ENCODE measurements at regions not wholly inside any gene's neighbourhood (a gene's known extent, or its start where the extent isn't known, plus 50 kb on each side); places are given as distances from the start of the nearest gene placed in this dataset.
"Not testable (repeated sequence)": the region's sequence is repeated elsewhere in the genome, so short reads cannot be mapped to it uniquely, and the experiment has no call there.

- Mint-ChIP-seq H3K4me1 (no peaks in the 10 kb centered on the region), H3K4me3 (no peak overlapping the region), H3K36me3 (ENCODE audit: low read depth) (no peaks in the 10 kb centered on the region), H3K27me3 (no peaks in the 10 kb centered on the region), H3K9me3 (peaks cover 8% of the 10 kb centered on the region), H3K27ac (no peak overlapping the region)
- DNase-seq (no peak), ATAC-seq (no peak)
These were observed 798.9 kb downstream of the BRINP3 start for GRCh38 chr1:189678779-189679178.

GRCh38 chr1:189681252-189681919 is 796.3 kb downstream of the BRINP3 start:
- H3K36me3 Mint-ChIP-seq (ENCODE audit: low read depth), result no peaks in the 10 kb centered on the region
- H3K27me3 Mint-ChIP-seq, result no peaks in the 10 kb centered on the region
- ATAC-seq (no peak), DNase-seq (no peak)
- H3K4me3 Mint-ChIP-seq, result no peak overlapping the region
- H3K9me3 Mint-ChIP-seq, result peaks cover 8% of the 10 kb centered on the region
- no peak overlapping the region for H3K27ac Mint-ChIP-seq
- no peaks in the 10 kb centered on the region for H3K4me1 Mint-ChIP-seq

GRCh38 chr1:189682591-189682990 is 795.1 kb downstream of the BRINP3 start:
- Mint-ChIP-seq H3K9me3 (peaks cover 13% of the 10 kb centered on the region), H3K4me3 (no peak overlapping the region), H3K4me1 (no peaks in the 10 kb centered on the region), H3K27ac (no peak overlapping the region), H3K27me3 (no peaks in the 10 kb centered on the region), H3K36me3 (ENCODE audit: low read depth) (no peaks in the 10 kb centered on the region)
- ATAC-seq, result no peak
- no peak for DNase-seq

GRCh38 chr1:189686288-189686687 is 791.4 kb downstream of the BRINP3 start:
- Mint-ChIP-seq H3K27me3 (no peaks in the 10 kb centered on the region), H3K36me3 (ENCODE audit: low read depth) (no peaks in the 10 kb centered on the region), H3K27ac (no peak overlapping the region), H3K9me3 (peaks cover 9% of the 10 kb centered on the region), H3K4me1 (no peaks in the 10 kb centered on the region), H3K4me3 (no peak overlapping the region)
- DNase-seq (no peak), ATAC-seq (no peak)

GRCh38 chr1:189693140-189693539 is 784.5 kb downstream of the BRINP3 start:
- no peak overlapping the region for H3K4me3 Mint-ChIP-seq
- no peaks in the 10 kb centered on the region for H3K4me1 Mint-ChIP-seq
- H3K9me3 Mint-ChIP-seq, result peaks cover 12% of the 10 kb centered on the region
- ATAC-seq (no peak), DNase-seq (no peak)
- H3K36me3 Mint-ChIP-seq (ENCODE audit: low read depth), result no peaks in the 10 kb centered on the region
- no peak overlapping the region for H3K27ac Mint-ChIP-seq
- no peaks in the 10 kb centered on the region for H3K27me3 Mint-ChIP-seq

- H3K4me1 Mint-ChIP-seq, result no peaks in the 10 kb centered on the region
- DNase-seq, result no peak
- no peak for ATAC-seq
- H3K4me3 Mint-ChIP-seq, result no peak overlapping the region
- peaks cover 16% of the 10 kb centered on the region for H3K9me3 Mint-ChIP-seq
- H3K27ac Mint-ChIP-seq, result no peak overlapping the region
- H3K27me3 Mint-ChIP-seq, result no peaks in the 10 kb centered on the region
- H3K36me3 Mint-ChIP-seq (ENCODE audit: low read depth), result no peaks in the 10 kb centered on the region
These were observed 781.4 kb downstream of the BRINP3 start for GRCh38 chr1:189696297-189696696.

- Mint-ChIP-seq H3K9me3 (peaks cover 19% of the 10 kb centered on the region), H3K36me3 (ENCODE audit: low read depth) (no peaks in the 10 kb centered on the region), H3K4me1 (no peaks in the 10 kb centered on the region), H3K27me3 (no peaks in the 10 kb centered on the region), H3K4me3 (no peak overlapping the region), H3K27ac (no peak overlapping the region)
- ATAC-seq, result no peak
- no peak for DNase-seq
These were observed 780.6 kb downstream of the BRINP3 start for GRCh38 chr1:189697113-189697512.

GRCh38 chr1:189701606-189702005 is 776.1 kb downstream of the BRINP3 start:
- no peak overlapping the region for H3K27ac Mint-ChIP-seq
- no peaks in the 10 kb centered on the region for H3K36me3 Mint-ChIP-seq (ENCODE audit: low read depth)
- peaks cover 12% of the 10 kb centered on the region for H3K9me3 Mint-ChIP-seq
- no peaks in the 10 kb centered on the region for H3K4me1 Mint-ChIP-seq
- no peak for ATAC-seq
- no peak overlapping the region for H3K4me3 Mint-ChIP-seq
- H3K27me3 Mint-ChIP-seq, result no peaks in the 10 kb centered on the region
- no peak for DNase-seq

GRCh38 chr1:189706594-189706993 is 771.1 kb downstream of the BRINP3 start:
- no peaks in the 10 kb centered on the region for H3K36me3 Mint-ChIP-seq (ENCODE audit: low read depth)
- H3K27me3 Mint-ChIP-seq, result no peaks in the 10 kb centered on the region
- no peaks in the 10 kb centered on the region for H3K4me1 Mint-ChIP-seq
- no peak overlapping the region for H3K27ac Mint-ChIP-seq
- H3K9me3 Mint-ChIP-seq, result peaks cover 23% of the 10 kb centered on the region
- H3K4me3 Mint-ChIP-seq, result no peak overlapping the region
- no peak for DNase-seq
- no peak for ATAC-seq

- H3K36me3 Mint-ChIP-seq (ENCODE audit: low read depth), result no peaks in the 10 kb centered on the region
- no peak for ATAC-seq
- no peak overlapping the region for H3K4me3 Mint-ChIP-seq
- DNase-seq, result no peak
- H3K9me3 Mint-ChIP-seq, result peaks cover 23% of the 10 kb centered on the region
- no peaks in the 10 kb centered on the region for H3K4me1 Mint-ChIP-seq
- no peak overlapping the region for H3K27ac Mint-ChIP-seq
- no peaks in the 10 kb centered on the region for H3K27me3 Mint-ChIP-seq
These were observed 769.0 kb downstream of the BRINP3 start for GRCh38 chr1:189708674-189709073.

- H3K27ac Mint-ChIP-seq; H3K4me3 Mint-ChIP-seq; DNase-seq; H3K9me3 Mint-ChIP-seq; ATAC-seq; H3K36me3 Mint-ChIP-seq (ENCODE audit: low read depth); H3K27me3 Mint-ChIP-seq; H3K4me1 Mint-ChIP-seq: not testable (repeated sequence)
These were observed 759.4 kb downstream of the BRINP3 start for GRCh38 chr1:189718147-189718795.

- ATAC-seq (no peak), DNase-seq (no peak)
- Mint-ChIP-seq H3K4me1 (no peaks in the 10 kb centered on the region), H3K27ac (no peak overlapping the region), H3K27me3 (no peaks in the 10 kb centered on the region), H3K9me3 (peaks cover 10% of the 10 kb centered on the region), H3K36me3 (ENCODE audit: low read depth) (no peaks in the 10 kb centered on the region), H3K4me3 (no peak overlapping the region)
These were observed 750.9 kb downstream of the BRINP3 start for GRCh38 chr1:189726806-189727205.

GRCh38 chr1:189751311-189751710 is 726.4 kb downstream of the BRINP3 start:
- no peak overlapping the region for H3K27ac Mint-ChIP-seq
- ATAC-seq, result no peak
- H3K4me1 Mint-ChIP-seq, result no peaks in the 10 kb centered on the region
- no peak for DNase-seq
- no peaks in the 10 kb centered on the region for H3K36me3 Mint-ChIP-seq (ENCODE audit: low read depth)
- H3K27me3 Mint-ChIP-seq, result no peaks in the 10 kb centered on the region
- H3K9me3 Mint-ChIP-seq, result peaks cover 6% of the 10 kb centered on the region
- no peak overlapping the region for H3K4me3 Mint-ChIP-seq

GRCh38 chr1:189752461-189752995 is 725.1 kb downstream of the BRINP3 start:
- no peak for ATAC-seq

GRCh38 chr1:189755100-189755499 is 722.6 kb downstream of the BRINP3 start:
- H3K27me3 Mint-ChIP-seq; H3K36me3 Mint-ChIP-seq (ENCODE audit: low read depth); DNase-seq; ATAC-seq; H3K4me3 Mint-ChIP-seq; H3K27ac Mint-ChIP-seq; H3K4me1 Mint-ChIP-seq: not testable (repeated sequence)
- H3K9me3 Mint-ChIP-seq, result peaks cover 10% of the 10 kb centered on the region

More at GRCh38 chr1:189752461-189752995, 725.1 kb downstream of the BRINP3 start:
- Mint-ChIP-seq H3K27ac (no peak overlapping the region), H3K9me3 (peaks cover 9% of the 10 kb centered on the region), H3K27me3 (no peaks in the 10 kb centered on the region), H3K4me1 (no peaks in the 10 kb centered on the region), H3K36me3 (ENCODE audit: low read depth) (no peaks in the 10 kb centered on the region), H3K4me3 (no peak overlapping the region)
- no peak for DNase-seq

All from activated naive CD8-positive, alpha-beta T cell treated with anti-CD3 and anti-CD28 coated beads, Interleukin-2, amount 50 U/mL, for 24 hours (primary cell).